Right renal pelvis (tissue), 4 donors: ENCODE measurements at regions not wholly inside any gene's neighbourhood (a gene's known extent, or its start where the extent isn't known, plus 50 kb on each side); places are given as distances from the start of the nearest gene placed in this dataset.
"Not testable (repeated sequence)": the region's sequence is repeated elsewhere in the genome, so short reads cannot be mapped to it uniquely, and the experiment has no call there.

Source experiments
- DNase-seq, 4 donors: peaks; one replicate each; pipeline ENCODE4 v3.0.0-alpha.2; 2013; ENCODE audit warnings: low read depth in 4 of 4, low spot score in 3 of 4, missing footprints in 1 of 4

GRCh38 chr1:157330177-157330576, 192.0 kb upstream of the ETV3 start:
- not testable (repeated sequence) for DNase-seq

GRCh38 chr1:157328120-157328519, 189.9 kb upstream of the ETV3 start:
- not testable (repeated sequence) for DNase-seq

- no peak for DNase-seq
Measured at GRCh38 chr1:157326173-157326859, 188.1 kb upstream of the ETV3 start.

GRCh38 chr1:157325220-157325619, 187.0 kb upstream of the ETV3 start:
- DNase-seq = no peak

- DNase-seq = not testable (repeated sequence)
Measured at GRCh38 chr1:157321972-157322371, 183.8 kb upstream of the ETV3 start.

GRCh38 chr1:157319567-157319966, 181.4 kb upstream of the ETV3 start:
- DNase-seq = no peak

GRCh38 chr1:157317229-157317628, 179.0 kb upstream of the ETV3 start:
- not testable (repeated sequence) for DNase-seq

GRCh38 chr1:157315544-157315943, 177.3 kb upstream of the ETV3 start:
- no peak for DNase-seq

- DNase-seq = no peak
Measured at GRCh38 chr1:157314408-157314807, 176.2 kb upstream of the ETV3 start.

GRCh38 chr1:157313240-157313807, 175.1 kb upstream of the ETV3 start:
- DNase-seq = no peak

GRCh38 chr1:157312082-157312812, 174.1 kb upstream of the ETV3 start:
- DNase-seq = no peak

- no peak for DNase-seq
Measured at GRCh38 chr1:157311730-157312081, 173.5 kb upstream of the ETV3 start.

GRCh38 chr1:157310805-157311729, 172.9 kb upstream of the ETV3 start:
- DNase-seq = peak in 2 of 4 donors; percentile 4 to 12

- DNase-seq = peak in 1 of 4 donors; percentile 4
Measured at GRCh38 chr1:157310401-157310800, 172.2 kb upstream of the ETV3 start.

- no peak for DNase-seq
Measured at GRCh38 chr1:157307491-157307890, 169.3 kb upstream of the ETV3 start.

- DNase-seq = no peak
Measured at GRCh38 chr1:157306896-157307295, 168.7 kb upstream of the ETV3 start.

- DNase-seq = no peak
Measured at GRCh38 chr1:157304271-157304670, 166.1 kb upstream of the ETV3 start.

- DNase-seq = no peak
Measured at GRCh38 chr1:157302724-157303123, 164.5 kb upstream of the ETV3 start.

GRCh38 chr1:157302199-157302497, 164.0 kb upstream of the ETV3 start:
- DNase-seq = no peak

GRCh38 chr1:157301477-157302198, 163.4 kb upstream of the ETV3 start:
- no peak for DNase-seq
